SK-N-SH treated with all-trans-retinoic acid at 6 μM for 48 hours (cell line): ENCODE measurements at regions not wholly inside any gene's neighbourhood (a gene's known extent, or its start where the extent isn't known, plus 50 kb on each side); places are given as distances from the start of the nearest gene placed in this dataset.

Experiments
- ISL1 ChIP-seq: fragments of 250-450 bp; sonication (Bioruptor Pico); IDR thresholded peaks from 2 replicates; pipeline ENCODE4 v2.1.2; 2022; ENCODE audit warnings: mild to moderate bottlenecking, moderate library complexity
- ZFP3 ChIP-seq: fragments of 250-450 bp; sonication (Bioruptor Pico); IDR thresholded peaks from 2 replicates; pipeline ENCODE4 v1.5.0; 2020; ENCODE audit warnings: mild to moderate bottlenecking, moderate library complexity
- TF ChIP-seq, protein P1 (sequence below): fragments of 250-450 bp; sonication (Bioruptor Pico); IDR thresholded peaks from 2 replicates; pipeline ENCODE4 v1.5.1; 2021; ENCODE audit warnings: mild to moderate bottlenecking, moderate library complexity
- TF ChIP-seq, protein P2 (sequence below): fragments of 250-450 bp; sonication (Bioruptor Pico); IDR thresholded peaks from 2 replicates; pipeline ENCODE4 v1.5.0; 2020; ENCODE audit warnings: mild to moderate bottlenecking, moderate library complexity

- TF ChIP-seq, protein P1, sequence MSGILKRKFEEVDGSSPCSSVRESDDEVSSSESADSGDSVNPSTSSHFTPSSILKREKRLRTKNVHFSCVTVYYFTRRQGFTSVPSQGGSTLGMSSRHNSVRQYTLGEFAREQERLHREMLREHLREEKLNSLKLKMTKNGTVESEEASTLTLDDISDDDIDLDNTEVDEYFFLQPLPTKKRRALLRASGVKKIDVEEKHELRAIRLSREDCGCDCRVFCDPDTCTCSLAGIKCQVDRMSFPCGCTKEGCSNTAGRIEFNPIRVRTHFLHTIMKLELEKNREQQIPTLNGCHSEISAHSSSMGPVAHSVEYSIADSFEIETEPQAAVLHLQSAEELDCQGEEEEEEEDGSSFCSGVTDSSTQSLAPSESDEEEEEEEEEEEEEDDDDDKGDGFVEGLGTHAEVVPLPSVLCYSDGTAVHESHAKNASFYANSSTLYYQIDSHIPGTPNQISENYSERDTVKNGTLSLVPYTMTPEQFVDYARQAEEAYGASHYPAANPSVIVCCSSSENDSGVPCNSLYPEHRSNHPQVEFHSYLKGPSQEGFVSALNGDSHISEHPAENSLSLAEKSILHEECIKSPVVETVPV: no peak
- TF ChIP-seq ISL1 (CRISPR knock-in tag): no peak
- TF ChIP-seq, protein P2, sequence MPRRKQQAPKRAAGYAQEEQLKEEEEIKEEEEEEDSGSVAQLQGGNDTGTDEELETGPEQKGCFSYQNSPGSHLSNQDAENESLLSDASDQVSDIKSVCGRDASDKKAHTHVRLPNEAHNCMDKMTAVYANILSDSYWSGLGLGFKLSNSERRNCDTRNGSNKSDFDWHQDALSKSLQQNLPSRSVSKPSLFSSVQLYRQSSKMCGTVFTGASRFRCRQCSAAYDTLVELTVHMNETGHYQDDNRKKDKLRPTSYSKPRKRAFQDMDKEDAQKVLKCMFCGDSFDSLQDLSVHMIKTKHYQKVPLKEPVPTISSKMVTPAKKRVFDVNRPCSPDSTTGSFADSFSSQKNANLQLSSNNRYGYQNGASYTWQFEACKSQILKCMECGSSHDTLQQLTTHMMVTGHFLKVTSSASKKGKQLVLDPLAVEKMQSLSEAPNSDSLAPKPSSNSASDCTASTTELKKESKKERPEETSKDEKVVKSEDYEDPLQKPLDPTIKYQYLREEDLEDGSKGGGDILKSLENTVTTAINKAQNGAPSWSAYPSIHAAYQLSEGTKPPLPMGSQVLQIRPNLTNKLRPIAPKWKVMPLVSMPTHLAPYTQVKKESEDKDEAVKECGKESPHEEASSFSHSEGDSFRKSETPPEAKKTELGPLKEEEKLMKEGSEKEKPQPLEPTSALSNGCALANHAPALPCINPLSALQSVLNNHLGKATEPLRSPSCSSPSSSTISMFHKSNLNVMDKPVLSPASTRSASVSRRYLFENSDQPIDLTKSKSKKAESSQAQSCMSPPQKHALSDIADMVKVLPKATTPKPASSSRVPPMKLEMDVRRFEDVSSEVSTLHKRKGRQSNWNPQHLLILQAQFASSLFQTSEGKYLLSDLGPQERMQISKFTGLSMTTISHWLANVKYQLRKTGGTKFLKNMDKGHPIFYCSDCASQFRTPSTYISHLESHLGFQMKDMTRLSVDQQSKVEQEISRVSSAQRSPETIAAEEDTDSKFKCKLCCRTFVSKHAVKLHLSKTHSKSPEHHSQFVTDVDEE (CRISPR knock-in tag): no peak
- TF ChIP-seq ZFP3 (CRISPR knock-in tag): no peak
Measured at GRCh38 chr15:37206690-37207089, 106.3 kb upstream of the MEIS2 start.
